HG02588 (cell line): ENCODE measurements at regions not wholly inside any gene's neighbourhood (a gene's known extent, or its start where the extent isn't known, plus 50 kb on each side); places are given as distances from the start of the nearest gene placed in this dataset.

Experiments
- ATAC-seq: cut with Tn5 transposase; IDR thresholded peaks from one replicate; pipeline ENCODE4 v1.9.1; 2021; ENCODE audit warnings: mild to moderate bottlenecking, moderate library complexity; ENCODE audit not compliant: unreplicated experiment

GRCh38 chr15:77771616-77772015 lies 138.9 kb upstream of the LINGO1 start:
- no peak for ATAC-seq

- no peak for ATAC-seq
These were observed 137.0 kb upstream of the LINGO1 start for GRCh38 chr15:77769700-77770099.

GRCh38 chr15:77768521-77769078 lies 135.9 kb upstream of the LINGO1 start:
- no peak for ATAC-seq

GRCh38 chr15:77768107-77768506 lies 135.4 kb upstream of the LINGO1 start:
- no peak for ATAC-seq

GRCh38 chr15:77764095-77764494 lies 131.4 kb upstream of the LINGO1 start:
- no peak for ATAC-seq

GRCh38 chr15:77762747-77763355 lies 130.1 kb upstream of the LINGO1 start:
- no peak for ATAC-seq

- ATAC-seq = no peak
These were observed 127.3 kb upstream of the LINGO1 start for GRCh38 chr15:77759896-77760592.

GRCh38 chr15:77753939-77754338 lies 121.2 kb upstream of the LINGO1 start:
- no peak for ATAC-seq

- no peak for ATAC-seq
These were observed 120.7 kb upstream of the LINGO1 start for GRCh38 chr15:77753281-77753873.

- ATAC-seq = no peak
These were observed 117.4 kb upstream of the LINGO1 start for GRCh38 chr15:77749998-77750540.

- ATAC-seq = no peak
These were observed 116.7 kb upstream of the LINGO1 start for GRCh38 chr15:77749236-77749997.

- ATAC-seq = no peak
These were observed 115.7 kb upstream of the LINGO1 start for GRCh38 chr15:77748078-77749064.

GRCh38 chr15:77747175-77748077 lies 114.7 kb upstream of the LINGO1 start:
- ATAC-seq = no peak

GRCh38 chr15:77746254-77747174 lies 113.8 kb upstream of the LINGO1 start:
- no peak for ATAC-seq

GRCh38 chr15:77744398-77744797 lies 111.7 kb upstream of the LINGO1 start:
- no peak for ATAC-seq

- no peak for ATAC-seq
These were observed 109.9 kb upstream of the LINGO1 start for GRCh38 chr15:77742570-77742969.

GRCh38 chr15:77742127-77742526 lies 109.4 kb upstream of the LINGO1 start:
- ATAC-seq = no peak

- no peak for ATAC-seq
These were observed 108.4 kb upstream of the LINGO1 start for GRCh38 chr15:77741106-77741505.
